ENCODE measurements at regions not wholly inside any gene's neighbourhood (a gene's known extent, or its start where the extent isn't known, plus 50 kb on each side); places are given as distances from the start of the nearest gene placed in this dataset.
"Not testable (repeated sequence)": the region's sequence is repeated elsewhere in the genome, so short reads cannot be mapped to it uniquely, and the experiment has no call there.

DNA sequence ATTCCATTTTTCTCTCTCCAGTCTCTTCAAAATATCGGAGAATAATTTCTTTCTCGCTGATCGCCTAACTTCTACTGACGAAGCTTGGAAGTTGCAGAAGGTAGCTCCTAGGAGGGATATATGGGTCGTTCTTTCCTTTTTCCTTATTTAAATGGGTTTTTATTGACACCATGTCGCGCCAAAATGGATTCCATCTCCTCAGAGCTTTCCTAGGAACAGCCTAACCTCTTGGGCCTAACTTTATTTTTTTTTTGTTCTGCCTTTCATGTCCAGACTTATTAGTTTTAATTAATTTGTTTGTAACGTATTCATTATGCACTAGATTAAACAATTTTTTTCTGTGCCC, 92.0 kb upstream of the XIST start:
- Histone ChIP-seq H3K4me2 (ENCODE audit: insufficient read depth, low read length) (peak overlapping the region; percentile 71; the same call in 1 of the 2 replicates), H3K9ac (ENCODE audit: low read depth, low read length) (peak overlapping the region; percentile 90), H4K20me1 (ENCODE audit: insufficient read depth, low read length) (no peaks in the 10 kb centered on the region), H3K9me3 (ENCODE audit: insufficient read depth, low read length, severe bottlenecking) (no peaks in the 10 kb centered on the region), H3K4me1 (ENCODE audit: insufficient read depth, low read length) (peaks cover 29% of the 10 kb centered on the region), H3K36me3 (ENCODE audit: insufficient read depth, low read length) (peaks cover 14% of the 10 kb centered on the region), H2AFZ (ENCODE audit: low read depth, low read length) (peak overlapping the region; percentile 91), H3K4me3 (ENCODE audit: low read depth in 1 of 2, low read length in 2 of 2) (peak overlapping the region; percentile 93 to 94), H3K27ac (ENCODE audit: low read length) (peak overlapping the region; percentile 98), H3K79me2 (ENCODE audit: insufficient read depth, low read length) (peaks cover 52% of the 10 kb centered on the region), H3K27me3 (ENCODE audit: insufficient read depth, low read length, poor library complexity) (no peaks in the 10 kb centered on the region)
- DNase-seq, result no peak
- TF ChIP-seq, protein P1, sequence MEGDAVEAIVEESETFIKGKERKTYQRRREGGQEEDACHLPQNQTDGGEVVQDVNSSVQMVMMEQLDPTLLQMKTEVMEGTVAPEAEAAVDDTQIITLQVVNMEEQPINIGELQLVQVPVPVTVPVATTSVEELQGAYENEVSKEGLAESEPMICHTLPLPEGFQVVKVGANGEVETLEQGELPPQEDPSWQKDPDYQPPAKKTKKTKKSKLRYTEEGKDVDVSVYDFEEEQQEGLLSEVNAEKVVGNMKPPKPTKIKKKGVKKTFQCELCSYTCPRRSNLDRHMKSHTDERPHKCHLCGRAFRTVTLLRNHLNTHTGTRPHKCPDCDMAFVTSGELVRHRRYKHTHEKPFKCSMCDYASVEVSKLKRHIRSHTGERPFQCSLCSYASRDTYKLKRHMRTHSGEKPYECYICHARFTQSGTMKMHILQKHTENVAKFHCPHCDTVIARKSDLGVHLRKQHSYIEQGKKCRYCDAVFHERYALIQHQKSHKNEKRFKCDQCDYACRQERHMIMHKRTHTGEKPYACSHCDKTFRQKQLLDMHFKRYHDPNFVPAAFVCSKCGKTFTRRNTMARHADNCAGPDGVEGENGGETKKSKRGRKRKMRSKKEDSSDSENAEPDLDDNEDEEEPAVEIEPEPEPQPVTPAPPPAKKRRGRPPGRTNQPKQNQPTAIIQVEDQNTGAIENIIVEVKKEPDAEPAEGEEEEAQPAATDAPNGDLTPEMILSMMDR (IDR thresholded peaks at IDR 0.05; ENCODE audit: borderline replicate concordance, extremely low read depth, low read length, poor library complexity, severe bottlenecking), result no peak
- TF ChIP-seq EZH2 (IDR thresholded peaks at IDR 0.05; ENCODE audit: borderline replicate concordance, low read depth, low read length, severe bottlenecking), result no peak
- no peak; the same call in 2 of the 3 replicates for ATAC-seq (ENCODE audit: insufficient read depth, low read depth)

DNA sequence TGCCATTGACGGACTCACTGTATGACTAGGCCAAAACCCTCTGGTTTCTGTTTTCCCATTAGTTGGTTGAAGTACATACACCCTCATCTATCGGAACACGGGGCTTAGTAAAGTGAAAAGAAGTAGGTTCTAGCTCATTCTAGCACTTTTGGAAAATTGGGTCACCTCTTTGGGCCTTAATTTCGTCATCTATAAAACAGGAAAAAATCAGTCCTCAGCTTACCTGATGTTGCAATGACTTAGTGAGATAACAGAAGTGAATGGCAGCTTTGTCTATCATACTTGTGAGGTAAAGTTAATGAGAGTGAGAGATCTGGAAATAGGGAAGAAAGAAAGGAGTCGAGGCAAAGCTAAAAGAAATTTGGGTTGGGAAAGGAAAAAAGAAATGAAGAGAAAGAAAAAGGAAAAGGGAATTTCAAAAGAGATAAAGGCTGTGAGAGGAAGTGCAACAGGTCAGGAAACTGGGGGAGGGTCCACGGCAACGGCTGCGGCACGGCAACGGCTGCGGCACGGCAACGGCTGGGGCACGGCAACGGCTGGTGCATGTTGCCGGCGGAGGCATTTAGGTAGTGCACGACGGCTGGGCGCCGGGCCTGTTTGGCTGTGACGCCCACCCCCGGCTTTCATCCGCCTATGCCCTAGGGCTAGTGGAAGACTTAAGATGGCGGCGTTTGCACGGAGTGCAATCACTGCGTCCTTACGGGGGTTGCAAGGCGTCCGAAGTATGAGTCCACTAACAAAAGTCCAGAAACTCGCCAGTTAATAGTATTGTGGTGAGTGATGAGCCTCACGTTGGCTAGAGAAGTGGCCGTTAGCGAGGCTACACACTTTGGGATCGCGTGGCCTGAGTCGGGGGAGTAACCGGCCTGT, 91.4 kb upstream of the XIST start:
- no peak for TF ChIP-seq EZH2 (IDR thresholded peaks at IDR 0.05; ENCODE audit: borderline replicate concordance, low read depth, low read length, severe bottlenecking)
- TF ChIP-seq, protein P1 (IDR thresholded peaks at IDR 0.05; ENCODE audit: borderline replicate concordance, extremely low read depth, low read length, poor library complexity, severe bottlenecking), result no peak
- ATAC-seq (ENCODE audit: insufficient read depth, low read depth) (peak; percentile 99), DNase-seq (peak; percentile 88)
- peak overlapping the region; percentile 71 for H3K4me2 ChIP-seq (ENCODE audit: insufficient read depth, low read length)
- H3K9me3 ChIP-seq (ENCODE audit: insufficient read depth, low read length, severe bottlenecking), result no peaks in the 10 kb centered on the region
- H4K20me1 ChIP-seq (ENCODE audit: insufficient read depth, low read length), result no peaks in the 10 kb centered on the region
- peaks cover 14% of the 10 kb centered on the region for H3K36me3 ChIP-seq (ENCODE audit: insufficient read depth, low read length)
- peaks cover 29% of the 10 kb centered on the region for H3K4me1 ChIP-seq (ENCODE audit: insufficient read depth, low read length)
- peaks cover 47% of the 10 kb centered on the region for H3K79me2 ChIP-seq (ENCODE audit: insufficient read depth, low read length)
- peak overlapping the region; percentile 98 for H3K27ac ChIP-seq (ENCODE audit: low read length)
- peak overlapping the region; percentile 93 to 94 for H3K4me3 ChIP-seq (ENCODE audit: low read depth in 1 of 2, low read length in 2 of 2)
- peak overlapping the region; percentile 90 for H3K9ac ChIP-seq (ENCODE audit: low read depth, low read length)
- peak overlapping the region; percentile 91 for H2AFZ ChIP-seq (ENCODE audit: low read depth, low read length)
- no peaks in the 10 kb centered on the region for H3K27me3 ChIP-seq (ENCODE audit: insufficient read depth, low read length, poor library complexity)

GRCh38 chrX:73940893-73941470, 88.5 kb upstream of the XIST start:
- ATAC-seq (ENCODE audit: insufficient read depth, low read depth), result no peak
- H3K4me2 ChIP-seq (ENCODE audit: insufficient read depth, low read length), result no peak overlapping the region
- no peak overlapping the region for H3K4me3 ChIP-seq (ENCODE audit: low read depth in 1 of 2, low read length in 2 of 2)
- peaks cover 15% of the 10 kb centered on the region for H3K4me1 ChIP-seq (ENCODE audit: insufficient read depth, low read length)
- no peak for DNase-seq
- H3K27me3 ChIP-seq (ENCODE audit: insufficient read depth, low read length, poor library complexity), result no peaks in the 10 kb centered on the region
- no peak overlapping the region for H2AFZ ChIP-seq (ENCODE audit: low read depth, low read length)
- H3K79me2 ChIP-seq (ENCODE audit: insufficient read depth, low read length), result peaks cover 19% of the 10 kb centered on the region
- H3K36me3 ChIP-seq (ENCODE audit: insufficient read depth, low read length), result no peaks in the 10 kb centered on the region
- no peaks in the 10 kb centered on the region for H3K9me3 ChIP-seq (ENCODE audit: insufficient read depth, low read length, severe bottlenecking)
- no peak overlapping the region for H3K9ac ChIP-seq (ENCODE audit: low read depth, low read length)
- no peak overlapping the region for H3K27ac ChIP-seq (ENCODE audit: low read length)
- no peaks in the 10 kb centered on the region for H4K20me1 ChIP-seq (ENCODE audit: insufficient read depth, low read length)
- no peak for TF ChIP-seq EZH2 (IDR thresholded peaks at IDR 0.05; ENCODE audit: borderline replicate concordance, low read depth, low read length, severe bottlenecking)
- TF ChIP-seq, protein P1 (IDR thresholded peaks at IDR 0.05; ENCODE audit: borderline replicate concordance, extremely low read depth, low read length, poor library complexity, severe bottlenecking), result no peak

DNA sequence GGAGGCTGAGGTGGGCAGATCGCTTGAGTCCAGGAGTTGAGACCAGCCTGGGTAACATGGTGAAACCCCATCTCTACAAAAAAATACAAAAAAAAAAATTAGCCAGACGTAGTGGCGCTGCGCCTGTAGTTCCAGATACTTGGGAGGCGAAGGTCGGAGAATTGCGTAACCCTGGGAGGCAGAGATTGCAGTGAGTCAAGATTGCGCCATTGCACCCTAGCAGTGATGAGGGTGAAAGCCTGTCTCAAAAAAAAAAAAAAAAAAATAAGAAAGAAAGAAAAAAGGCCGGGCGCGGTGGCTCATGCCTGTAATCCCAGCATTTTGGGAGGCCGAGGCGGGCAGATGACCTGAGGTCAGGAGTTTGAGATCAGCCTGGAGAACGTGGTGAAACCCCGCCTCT, 85.3 kb upstream of the XIST start:
- not testable (repeated sequence) for H4K20me1 ChIP-seq (ENCODE audit: insufficient read depth, low read length); H3K4me1 ChIP-seq (ENCODE audit: insufficient read depth, low read length); DNase-seq; H3K9me3 ChIP-seq (ENCODE audit: insufficient read depth, low read length, severe bottlenecking); H2AFZ ChIP-seq (ENCODE audit: low read depth, low read length); H3K27ac ChIP-seq (ENCODE audit: low read length); H3K36me3 ChIP-seq (ENCODE audit: insufficient read depth, low read length); H3K27me3 ChIP-seq (ENCODE audit: insufficient read depth, low read length, poor library complexity); H3K4me3 ChIP-seq (ENCODE audit: low read depth in 1 of 2, low read length in 2 of 2); ATAC-seq (ENCODE audit: insufficient read depth, low read depth); H3K9ac ChIP-seq (ENCODE audit: low read depth, low read length); H3K4me2 ChIP-seq (ENCODE audit: insufficient read depth, low read length); H3K79me2 ChIP-seq (ENCODE audit: insufficient read depth, low read length)
